Panc1 (cell line): ENCODE measurements at regions not wholly inside any gene's neighbourhood (a gene's known extent, or its start where the extent isn't known, plus 50 kb on each side); places are given as distances from the start of the nearest gene placed in this dataset.

Experiments
- ATAC-seq: fragments of 200-7000 bp; cut with Tn5 transposase; 2 replicates; pipeline ENCODE4 v1.9.1; 2020; ENCODE audit warnings: mild to moderate bottlenecking, moderate library complexity
- BruUV-seq: library from RNA; stranded (reverse); fragments of 400-500 nt; replicated peaks from 2 replicates; lab custom pipeline; 2021; lab: Mats Ljungman, UMichigan
- CTCF ChIA-PET: fragments of 300-600 bp; sonication (Branson Sonifier 250); formaldehyde crosslinking; loops from one replicate; lab custom pipeline; 2022; ENCODE audit warnings: antibody characterized with exemption; lab: Charles Lee
- POLR2A ChIA-PET: fragments of 300-600 bp; sonication (Branson Sonifier 250); formaldehyde crosslinking; loops from one replicate; lab custom pipeline; 2022; ENCODE audit warnings: antibody characterized with exemption; lab: Charles Lee
- DNase-seq: peaks from one replicate; pipeline ENCODE4 v3.0.0-alpha.2; 2010; ENCODE audit warnings: low read depth, low spot score
- H3K27ac ChIP-seq: 2 replicates; pipeline ENCODE4 v1.5.1; 2011; ENCODE audit warnings: mild to moderate bottlenecking, low read length, inconsistent platforms
- H3K27me3 ChIP-seq: fragments of 200-500 bp; sonication (Bioruptor generic); 2 replicates; pipeline ENCODE4 v1.6.0; 2014; ENCODE audit warnings: low read length, inconsistent platforms; ENCODE audit not compliant: control insufficient read depth, insufficient read depth
- H3K36me3 ChIP-seq: fragments of 200-500 bp; sonication (Bioruptor generic); 2 replicates; pipeline ENCODE4 v1.5.1; 2014; ENCODE audit warnings: inconsistent platforms, mild to moderate bottlenecking, low read length, moderate library complexity; ENCODE audit not compliant: control insufficient read depth, insufficient read depth
- H3K4me1 ChIP-seq: 2 replicates; pipeline ENCODE4 v1.5.1; 2011; ENCODE audit warnings: inconsistent platforms, mild to moderate bottlenecking, low read length, moderate library complexity; ENCODE audit not compliant: control insufficient read depth, insufficient read depth
- H3K4me3 ChIP-seq, 2 experiments: 2 replicates each; pipeline ENCODE4 v1.5.1; 2011 to 2012; ENCODE audit warnings: low read depth in 2 of 2, low read length in 2 of 2, mild to moderate bottlenecking in 2 of 2, inconsistent platforms in 1 of 2, moderate library complexity in 1 of 2
- H3K9me3 ChIP-seq: fragments of 200-500 bp; sonication (Bioruptor generic); 2 replicates; pipeline ENCODE4 v1.5.1; 2014; ENCODE audit warnings: low read depth, mild to moderate bottlenecking, inconsistent platforms, low read length, moderate library complexity; ENCODE audit not compliant: control insufficient read depth, insufficient read depth
- POLR2AphosphoS5 ChIP-seq: IDR thresholded peaks from 2 replicates; pipeline ENCODE4 v1.6.1; 2012; ENCODE audit warnings: mild to moderate bottlenecking, low read depth, low read length, moderate library complexity
- SIN3A ChIP-seq: IDR thresholded peaks from 2 replicates; pipeline ENCODE4 v1.6.1; 2012; ENCODE audit warnings: low read depth, mild to moderate bottlenecking, low read length, moderate library complexity, borderline replicate concordance; ENCODE audit not compliant: insufficient read depth
- TCF7L2 ChIP-seq: IDR thresholded peaks from 2 replicates; pipeline ENCODE4 v1.6.1; 2011; ENCODE audit warnings: mild to moderate bottlenecking, low read depth, low read length, inconsistent platforms
- in situ Hi-C: cut with HindIII; loops from 2 replicates; pipeline ENCODE4 v1.10.0; 2016; ENCODE audit warnings: low sequenced_read_pairs, low pct_unique_long_range_greater_than_20kb
- intact Hi-C: fragments of 100-400 bp; cut with micrococcal nuclease; formaldehyde crosslinking; loops from one replicate; pipeline ENCODE4 v1.10.0; 2022; ENCODE audit not compliant: unreplicated experiment
- TF ChIP-seq, protein P1 (sequence below), 2 experiments: IDR thresholded peaks; 2 replicates each; pipeline ENCODE4 v1.6.1; 2011 to 2012; ENCODE audit warnings: low read depth in 2 of 2, control low read depth in 1 of 2, low read length in 1 of 2, mild to moderate bottlenecking in 1 of 2, moderate library complexity in 1 of 2; ENCODE audit not compliant: insufficient read depth in 1 of 2
- TF ChIP-seq, protein P2 (sequence below): fragments of 450-650 bp; IDR thresholded peaks from 2 replicates; pipeline ENCODE4 v1.5.1; 2017; ENCODE audit warnings: mild to moderate bottlenecking

DNA sequence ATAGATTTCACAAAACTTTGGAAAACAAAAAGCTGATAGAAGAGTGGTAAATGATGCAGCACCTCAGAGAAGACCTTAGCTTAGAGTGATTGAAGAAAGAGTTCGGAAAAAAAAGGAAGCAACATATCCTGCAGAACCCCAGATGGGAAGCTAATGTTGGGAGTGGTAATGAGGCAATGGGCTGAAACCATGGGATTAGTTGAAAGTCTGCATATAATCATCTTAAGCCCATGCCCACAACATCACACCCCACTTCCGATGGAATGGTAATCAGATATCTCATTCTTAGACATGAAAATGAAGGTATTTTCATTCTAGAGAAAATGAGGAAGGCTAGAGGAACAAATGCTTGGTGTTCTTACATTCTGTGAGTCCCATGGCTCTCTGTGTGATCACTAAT lies 146.3 kb upstream of the ADAMTS3 start:
- CTCF ChIA-PET, result no interaction called here
- intact Hi-C loops (no loop called here), in situ Hi-C loops (no loop called here)
- BruUV-seq, result no TSS peak
- ATAC-seq (no peak), DNase-seq (no peak)
- Histone ChIP-seq H3K27me3 (no peaks in the 10 kb centered on the region), H3K4me1 (no peaks in the 10 kb centered on the region), H3K36me3 (no peaks in the 10 kb centered on the region), H3K4me3 (no peak overlapping the region), H3K27ac (no peak overlapping the region), H3K9me3 (no peaks in the 10 kb centered on the region)
- POLR2A ChIA-PET, result no interaction called here
- TF ChIP-seq, protein P1, sequence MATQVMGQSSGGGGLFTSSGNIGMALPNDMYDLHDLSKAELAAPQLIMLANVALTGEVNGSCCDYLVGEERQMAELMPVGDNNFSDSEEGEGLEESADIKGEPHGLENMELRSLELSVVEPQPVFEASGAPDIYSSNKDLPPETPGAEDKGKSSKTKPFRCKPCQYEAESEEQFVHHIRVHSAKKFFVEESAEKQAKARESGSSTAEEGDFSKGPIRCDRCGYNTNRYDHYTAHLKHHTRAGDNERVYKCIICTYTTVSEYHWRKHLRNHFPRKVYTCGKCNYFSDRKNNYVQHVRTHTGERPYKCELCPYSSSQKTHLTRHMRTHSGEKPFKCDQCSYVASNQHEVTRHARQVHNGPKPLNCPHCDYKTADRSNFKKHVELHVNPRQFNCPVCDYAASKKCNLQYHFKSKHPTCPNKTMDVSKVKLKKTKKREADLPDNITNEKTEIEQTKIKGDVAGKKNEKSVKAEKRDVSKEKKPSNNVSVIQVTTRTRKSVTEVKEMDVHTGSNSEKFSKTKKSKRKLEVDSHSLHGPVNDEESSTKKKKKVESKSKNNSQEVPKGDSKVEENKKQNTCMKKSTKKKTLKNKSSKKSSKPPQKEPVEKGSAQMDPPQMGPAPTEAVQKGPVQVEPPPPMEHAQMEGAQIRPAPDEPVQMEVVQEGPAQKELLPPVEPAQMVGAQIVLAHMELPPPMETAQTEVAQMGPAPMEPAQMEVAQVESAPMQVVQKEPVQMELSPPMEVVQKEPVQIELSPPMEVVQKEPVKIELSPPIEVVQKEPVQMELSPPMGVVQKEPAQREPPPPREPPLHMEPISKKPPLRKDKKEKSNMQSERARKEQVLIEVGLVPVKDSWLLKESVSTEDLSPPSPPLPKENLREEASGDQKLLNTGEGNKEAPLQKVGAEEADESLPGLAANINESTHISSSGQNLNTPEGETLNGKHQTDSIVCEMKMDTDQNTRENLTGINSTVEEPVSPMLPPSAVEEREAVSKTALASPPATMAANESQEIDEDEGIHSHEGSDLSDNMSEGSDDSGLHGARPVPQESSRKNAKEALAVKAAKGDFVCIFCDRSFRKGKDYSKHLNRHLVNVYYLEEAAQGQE (IDR thresholded peaks at IDR 0.05; ENCODE audit: insufficient read depth in 1 of 2, low read depth in 2 of 2, low read length in 1 of 2), result no peak
- TF ChIP-seq TCF7L2, result no peak
- TF ChIP-seq POLR2AphosphoS5, result no peak
- TF ChIP-seq, protein P2, sequence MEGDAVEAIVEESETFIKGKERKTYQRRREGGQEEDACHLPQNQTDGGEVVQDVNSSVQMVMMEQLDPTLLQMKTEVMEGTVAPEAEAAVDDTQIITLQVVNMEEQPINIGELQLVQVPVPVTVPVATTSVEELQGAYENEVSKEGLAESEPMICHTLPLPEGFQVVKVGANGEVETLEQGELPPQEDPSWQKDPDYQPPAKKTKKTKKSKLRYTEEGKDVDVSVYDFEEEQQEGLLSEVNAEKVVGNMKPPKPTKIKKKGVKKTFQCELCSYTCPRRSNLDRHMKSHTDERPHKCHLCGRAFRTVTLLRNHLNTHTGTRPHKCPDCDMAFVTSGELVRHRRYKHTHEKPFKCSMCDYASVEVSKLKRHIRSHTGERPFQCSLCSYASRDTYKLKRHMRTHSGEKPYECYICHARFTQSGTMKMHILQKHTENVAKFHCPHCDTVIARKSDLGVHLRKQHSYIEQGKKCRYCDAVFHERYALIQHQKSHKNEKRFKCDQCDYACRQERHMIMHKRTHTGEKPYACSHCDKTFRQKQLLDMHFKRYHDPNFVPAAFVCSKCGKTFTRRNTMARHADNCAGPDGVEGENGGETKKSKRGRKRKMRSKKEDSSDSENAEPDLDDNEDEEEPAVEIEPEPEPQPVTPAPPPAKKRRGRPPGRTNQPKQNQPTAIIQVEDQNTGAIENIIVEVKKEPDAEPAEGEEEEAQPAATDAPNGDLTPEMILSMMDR, result no peak
- TF ChIP-seq SIN3A, result no peak

DNA sequence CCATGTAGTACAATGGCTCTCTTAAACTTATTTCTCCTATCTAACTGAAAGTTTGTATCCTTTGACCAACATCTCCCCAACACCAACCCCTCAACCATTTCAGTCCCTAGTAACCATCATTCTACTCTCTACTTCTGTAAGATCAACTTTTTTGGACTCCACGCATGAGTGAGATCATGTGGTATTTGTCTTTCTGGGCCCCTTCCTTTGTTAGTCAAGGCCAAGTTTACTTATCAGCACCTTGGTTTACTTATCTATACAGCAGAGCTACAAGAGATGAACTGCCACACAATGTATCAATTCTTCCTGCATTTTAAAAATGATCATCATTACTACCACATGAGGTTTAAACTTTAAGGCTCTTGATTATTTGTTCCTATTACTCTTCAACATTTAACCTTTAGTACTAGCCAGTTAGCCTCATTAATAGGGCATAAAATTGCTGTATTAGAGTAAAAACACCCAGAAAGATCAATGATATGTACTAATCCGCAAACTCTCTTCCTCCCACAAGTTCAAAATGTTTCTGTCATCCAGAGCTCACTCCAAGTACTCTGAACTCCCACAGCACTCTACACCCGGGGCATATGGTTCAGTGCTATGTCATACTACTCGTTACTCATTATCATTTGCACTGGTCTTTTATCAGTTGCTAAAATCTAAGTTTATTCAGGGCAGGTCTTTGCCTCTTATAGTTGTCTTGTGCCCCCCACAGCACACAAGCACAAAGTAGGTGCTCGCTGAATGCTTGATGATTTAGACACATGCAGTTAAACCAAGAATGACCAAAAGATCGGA lies 145.7 kb upstream of the ADAMTS3 start:
- no peaks in the 10 kb centered on the region for H3K27me3 ChIP-seq
- no peak for ATAC-seq
- BruUV-seq, result no TSS peak
- H3K4me3 ChIP-seq, result no peak overlapping the region
- H3K9me3 ChIP-seq, result no peaks in the 10 kb centered on the region
- DNase-seq, result no peak
- H3K4me1 ChIP-seq, result no peaks in the 10 kb centered on the region
- TF ChIP-seq, protein P2, result no peak
- no peak for TF ChIP-seq SIN3A
- no peak for TF ChIP-seq TCF7L2
- no peak for TF ChIP-seq POLR2AphosphoS5
- TF ChIP-seq, protein P1 (IDR thresholded peaks at IDR 0.05; ENCODE audit: insufficient read depth in 1 of 2, low read depth in 2 of 2, low read length in 1 of 2), result no peak
- POLR2A ChIA-PET, result no interaction called here
- in situ Hi-C loops, result no loop called here
- no peaks in the 10 kb centered on the region for H3K36me3 ChIP-seq
- CTCF ChIA-PET, result no interaction called here
- H3K27ac ChIP-seq, result no peak overlapping the region
- intact Hi-C loops, result no loop called here
